Neural progenitor cell (in vitro differentiated cells): ENCODE measurements at regions not wholly inside any gene's neighbourhood (a gene's known extent, or its start where the extent isn't known, plus 50 kb on each side); places are given as distances from the start of the nearest gene placed in this dataset.

ENCODE experiments used
- DNase-seq: peaks from one replicate; pipeline ENCODE4 v3.0.0-alpha.2; 2016; ENCODE audit warnings: low spot score
- H2AFZ ChIP-seq: fragments of 200-600 bp; sonication (generic); replicated peaks from 2 replicates; pipeline ENCODE4 v1.6.1; 2016; ENCODE audit warnings: antibody characterized with exemption
- H3F3A ChIP-seq: fragments of 200-600 bp; sonication (generic); 2 replicates; pipeline ENCODE4 v1.6.1; 2016; ENCODE audit warnings: antibody characterized with exemption, low read depth
- H3K27ac ChIP-seq: fragments of 200-600 bp; sonication (generic); 2 replicates; pipeline ENCODE4 v1.5.1; 2016; ENCODE audit warnings: mild to moderate bottlenecking
- H3K27me3 ChIP-seq: fragments of 200-600 bp; sonication (generic); 2 replicates; pipeline ENCODE4 v1.6.1; 2016; ENCODE audit warnings: mild to moderate bottlenecking, moderate library complexity
- H3K36me3 ChIP-seq: fragments of 200-600 bp; sonication (generic); 2 replicates; pipeline ENCODE4 v1.5.1; 2016
- H3K4me1 ChIP-seq: fragments of 200-600 bp; sonication (generic); 2 replicates; pipeline ENCODE4 v1.6.1; 2016; ENCODE audit warnings: mixed run types
- H3K4me2 ChIP-seq: fragments of 200-600 bp; sonication (generic); 2 replicates; pipeline ENCODE4 v1.6.1; 2016
- H3K4me3 ChIP-seq: fragments of 200-600 bp; sonication (generic); 2 replicates; pipeline ENCODE4 v1.5.1; 2016
- H3K79me2 ChIP-seq: fragments of 200-600 bp; sonication (generic); 2 replicates; pipeline ENCODE4 v1.6.1; 2016; ENCODE audit warnings: low read depth
- H3K9ac ChIP-seq: fragments of 200-600 bp; sonication (generic); 2 replicates; pipeline ENCODE4 v1.6.1; 2016
- H3K9me3 ChIP-seq: fragments of 200-600 bp; sonication (generic); 2 replicates; pipeline ENCODE4 v1.5.1; 2016; ENCODE audit warnings: low read depth
- H4K20me1 ChIP-seq: fragments of 200-600 bp; sonication (generic); 2 replicates; pipeline ENCODE4 v1.6.1; 2016; ENCODE audit warnings: low read depth
- H3K27ac Mint-ChIP-seq: 3 replicates; pipeline ENCODE4 v1.8.0; 2021; ENCODE audit warnings: mixed read lengths
- H3K27me3 Mint-ChIP-seq: 2 replicates; pipeline ENCODE4 v1.8.0; 2022; ENCODE audit warnings: low read depth, mild to moderate bottlenecking, inconsistent platforms, moderate library complexity, mixed read lengths; ENCODE audit not compliant: insufficient read depth
- H3K36me3 Mint-ChIP-seq: 3 replicates; pipeline ENCODE4 v1.8.0; 2021; ENCODE audit warnings: mixed read lengths
- H3K4me1 Mint-ChIP-seq: 3 replicates; pipeline ENCODE4 v1.8.0; 2021; ENCODE audit warnings: mixed read lengths
- H3K4me3 Mint-ChIP-seq: 3 replicates; pipeline ENCODE4 v1.8.0; 2021; ENCODE audit warnings: mild to moderate bottlenecking, moderate library complexity, mixed read lengths
- H3K9me3 Mint-ChIP-seq: 3 replicates; pipeline ENCODE4 v1.8.0; 2020; ENCODE audit warnings: mixed read lengths
- CTCF ChIP-seq: fragments of 200-600 bp; sonication (generic); IDR thresholded peaks from 2 replicates; pipeline ENCODE4 v1.5.1; 2017; ENCODE audit warnings: antibody characterized with exemption, mild to moderate bottlenecking
- EZH2 ChIP-seq: fragments of 200-600 bp; sonication (generic); IDR thresholded peaks from 2 replicates; pipeline ENCODE4 v1.6.1; 2017; ENCODE audit warnings: antibody characterized with exemption, mild to moderate bottlenecking, moderate library complexity
- EZH2phosphoT487 ChIP-seq: fragments of 200-600 bp; sonication (generic); IDR thresholded peaks from 2 replicates; pipeline ENCODE4 v1.6.1; 2017; ENCODE audit warnings: antibody characterized with exemption

GRCh38 chr17:6334386-6334785 lies 100.5 kb downstream of the AIPL1 start:
- Histone ChIP-seq H3K27ac (no peak overlapping the region), H3K9ac (no peak overlapping the region), H3K4me3 (no peak overlapping the region), H4K20me1 (no peaks in the 10 kb centered on the region), H3K4me1 (no peaks in the 10 kb centered on the region), H2AFZ (no peak overlapping the region), H3K79me2 (no peaks in the 10 kb centered on the region), H3K27me3 (peaks cover 4% of the 10 kb centered on the region), H3K4me2 (no peak overlapping the region), H3K36me3 (no peaks in the 10 kb centered on the region), H3K9me3 (no peaks in the 10 kb centered on the region), H3F3A (no peaks in the 10 kb centered on the region)
- no peak for DNase-seq
- H3K9me3 Mint-ChIP-seq, result no peaks in the 10 kb centered on the region
- no peaks in the 10 kb centered on the region for H3K27me3 Mint-ChIP-seq
- no peaks in the 10 kb centered on the region for H3K36me3 Mint-ChIP-seq
- no peak overlapping the region for H3K27ac Mint-ChIP-seq
- H3K4me3 Mint-ChIP-seq, result no peak overlapping the region
- TF ChIP-seq CTCF (no peak), EZH2 (no peak), EZH2phosphoT487 (no peak)
- H3K4me1 Mint-ChIP-seq, result peaks cover under 1% of the 10 kb centered on the region

GRCh38 chr17:6330936-6331335 lies 104.0 kb downstream of the AIPL1 start:
- DNase-seq, result no peak
- no peaks in the 10 kb centered on the region for H3K27me3 ChIP-seq
- no peak overlapping the region for H3K4me2 ChIP-seq
- H2AFZ ChIP-seq, result no peak overlapping the region
- Mint-ChIP-seq H3K4me3 (no peak overlapping the region), H3K9me3 (no peaks in the 10 kb centered on the region), H3K27ac (no peak overlapping the region), H3K4me1 (peaks cover 7% of the 10 kb centered on the region), H3K36me3 (no peaks in the 10 kb centered on the region), H3K27me3 (peaks cover 2% of the 10 kb centered on the region)
- H4K20me1 ChIP-seq, result no peaks in the 10 kb centered on the region
- H3K79me2 ChIP-seq, result no peaks in the 10 kb centered on the region
- H3K27ac ChIP-seq, result no peak overlapping the region
- no peak overlapping the region for H3K9ac ChIP-seq
- H3K36me3 ChIP-seq, result no peaks in the 10 kb centered on the region
- H3K9me3 ChIP-seq, result no peaks in the 10 kb centered on the region
- H3F3A ChIP-seq, result no peaks in the 10 kb centered on the region
- no peak overlapping the region for H3K4me3 ChIP-seq
- no peak for TF ChIP-seq EZH2phosphoT487
- no peak for TF ChIP-seq EZH2
- no peak for TF ChIP-seq CTCF
- no peaks in the 10 kb centered on the region for H3K4me1 ChIP-seq

GRCh38 chr17:6328279-6328678 lies 106.6 kb downstream of the AIPL1 start:
- Histone ChIP-seq H4K20me1 (no peaks in the 10 kb centered on the region), H3F3A (no peaks in the 10 kb centered on the region), H3K4me1 (no peaks in the 10 kb centered on the region), H3K9me3 (no peaks in the 10 kb centered on the region), H3K27ac (no peak overlapping the region), H3K4me3 (no peak overlapping the region), H3K79me2 (no peaks in the 10 kb centered on the region), H3K9ac (no peak overlapping the region), H3K36me3 (no peaks in the 10 kb centered on the region), H3K4me2 (no peak overlapping the region), H3K27me3 (no peaks in the 10 kb centered on the region), H2AFZ (no peak overlapping the region)
- H3K4me3 Mint-ChIP-seq, result no peak overlapping the region
- peaks cover 7% of the 10 kb centered on the region for H3K4me1 Mint-ChIP-seq
- peaks cover 2% of the 10 kb centered on the region for H3K27me3 Mint-ChIP-seq
- H3K9me3 Mint-ChIP-seq, result no peaks in the 10 kb centered on the region
- no peak overlapping the region for H3K27ac Mint-ChIP-seq
- H3K36me3 Mint-ChIP-seq, result no peaks in the 10 kb centered on the region
- TF ChIP-seq EZH2, result no peak
- no peak for TF ChIP-seq CTCF
- TF ChIP-seq EZH2phosphoT487, result no peak
- no peak for DNase-seq
